Esophagus muscularis mucosa (tissue), 4 donors: ENCODE measurements at regions not wholly inside any gene's neighbourhood (a gene's known extent, or its start where the extent isn't known, plus 50 kb on each side); places are given as distances from the start of the nearest gene placed in this dataset.

ENCODE experiments used
- DNase-seq: peaks from one replicate; pipeline ENCODE4 v3.0.0-alpha.2; 2017; ENCODE audit errors: extremely low spot score
- H3K27ac ChIP-seq, 4 donors: fragments of 200-600 bp; sonication (generic); replicated peaks in 1 of 4; 1 replicate in 3 of 4; 2 replicates in 1 of 4; pipeline ENCODE4 v1.5.1; 2016 to 2019; ENCODE audit warnings: mild to moderate bottlenecking in 1 of 4
- H3K27me3 ChIP-seq, 4 donors: fragments of 200-600 bp; sonication (generic); one replicate each; pipeline versions ENCODE4 v1.5.1 to v1.6.0; 2016 to 2019
- H3K36me3 ChIP-seq, 4 donors: fragments of 200-600 bp; sonication (generic); one replicate each; pipeline ENCODE4 v1.5.1; 2016 to 2019
- H3K4me1 ChIP-seq, 4 donors: fragments of 200-600 bp; sonication (generic); one replicate each; pipeline ENCODE4 v1.5.1; 2016 to 2019
- H3K4me3 ChIP-seq, 4 donors: fragments of 200-600 bp; sonication (generic); 1 replicate in 2 of 4; 2 replicates in 2 of 4; pipeline ENCODE4 v1.5.1; 2016 to 2019; ENCODE audit warnings: mild to moderate bottlenecking in 4 of 4, moderate library complexity in 1 of 4
- H3K9me3 ChIP-seq, 4 donors: fragments of 200-600 bp; sonication (generic); 1 replicate in 3 of 4; 2 replicates in 1 of 4; pipeline ENCODE4 v1.5.1; 2016 to 2019
- EP300 ChIP-seq: sonication (generic); formaldehyde crosslinking; IDR thresholded peaks from one replicate; pipeline ENCODE4 v1.6.1; 2017; ENCODE audit warnings: antibody characterized with exemption
- POLR2A ChIP-seq: fragments of 450-650 bp; IDR thresholded peaks from one replicate; pipeline ENCODE4 v1.6.1; 2017; ENCODE audit warnings: antibody characterized with exemption, moderate library complexity, mild to moderate bottlenecking, low read depth
- POLR2AphosphoS5 ChIP-seq, 2 donors: sonication (generic); formaldehyde crosslinking; IDR thresholded peaks; one replicate each; pipeline ENCODE4 v1.6.1; 2017; ENCODE audit warnings: antibody characterized with exemption in 2 of 2
- WGBS: methylation state at CpG from one replicate; pipeline ENCODE4 v1.1.5; 2018; 5-methylcytosine and 5-hydroxymethylcytosine counted together
- intact Hi-C: fragments of 100-400 bp; cut with DNase I; formaldehyde crosslinking; loops from one replicate; pipeline ENCODE4 v1.15.1; 2023
- TF ChIP-seq, protein P1 (sequence below), 3 experiments: fragments of 200-600 bp in 2 of 3; fragments of 450-650 bp in 1 of 3; sonication (generic) in 2 of 3; IDR thresholded peaks; one replicate each; pipeline ENCODE4 v1.5.1; 2017 to 2019; ENCODE audit warnings: antibody characterized with exemption in 3 of 3, mild to moderate bottlenecking in 2 of 3, moderate library complexity in 1 of 3

DNA sequence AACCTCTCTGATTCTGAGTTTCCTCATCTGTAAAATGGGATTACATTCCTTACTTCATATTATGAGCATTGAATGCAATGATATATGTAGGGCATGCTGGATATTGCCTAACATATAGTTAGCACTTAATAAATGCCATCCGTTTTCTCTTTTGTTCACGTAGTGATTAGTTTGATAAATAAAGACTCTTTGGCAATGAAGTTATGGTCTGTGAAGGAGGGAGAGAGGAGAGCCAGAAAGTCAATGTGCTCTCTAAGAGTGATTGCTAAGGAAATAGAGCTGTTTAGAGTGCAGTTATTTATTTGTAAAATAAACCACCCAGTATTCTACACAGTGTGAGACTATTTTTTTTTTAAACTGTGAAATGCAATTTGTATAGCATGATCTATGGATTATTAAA, 207.9 kb upstream of the E2F8 start:
- no peak overlapping the region for H3K4me3 ChIP-seq
- no peak for DNase-seq
- 63% methylated on average over 2 of the region's 2 CpGs for WGBS
- TF ChIP-seq, protein P1, sequence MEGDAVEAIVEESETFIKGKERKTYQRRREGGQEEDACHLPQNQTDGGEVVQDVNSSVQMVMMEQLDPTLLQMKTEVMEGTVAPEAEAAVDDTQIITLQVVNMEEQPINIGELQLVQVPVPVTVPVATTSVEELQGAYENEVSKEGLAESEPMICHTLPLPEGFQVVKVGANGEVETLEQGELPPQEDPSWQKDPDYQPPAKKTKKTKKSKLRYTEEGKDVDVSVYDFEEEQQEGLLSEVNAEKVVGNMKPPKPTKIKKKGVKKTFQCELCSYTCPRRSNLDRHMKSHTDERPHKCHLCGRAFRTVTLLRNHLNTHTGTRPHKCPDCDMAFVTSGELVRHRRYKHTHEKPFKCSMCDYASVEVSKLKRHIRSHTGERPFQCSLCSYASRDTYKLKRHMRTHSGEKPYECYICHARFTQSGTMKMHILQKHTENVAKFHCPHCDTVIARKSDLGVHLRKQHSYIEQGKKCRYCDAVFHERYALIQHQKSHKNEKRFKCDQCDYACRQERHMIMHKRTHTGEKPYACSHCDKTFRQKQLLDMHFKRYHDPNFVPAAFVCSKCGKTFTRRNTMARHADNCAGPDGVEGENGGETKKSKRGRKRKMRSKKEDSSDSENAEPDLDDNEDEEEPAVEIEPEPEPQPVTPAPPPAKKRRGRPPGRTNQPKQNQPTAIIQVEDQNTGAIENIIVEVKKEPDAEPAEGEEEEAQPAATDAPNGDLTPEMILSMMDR (IDR thresholded peaks at IDR 0.05) = no peak
- no peak for TF ChIP-seq EP300
- no peak for TF ChIP-seq POLR2A
- TF ChIP-seq POLR2AphosphoS5 (IDR thresholded peaks at IDR 0.05) = no peak
- no peaks in the 10 kb centered on the region for H3K4me1 ChIP-seq
- no peaks in the 10 kb centered on the region for H3K36me3 ChIP-seq
- H3K27me3 ChIP-seq = peaks cover 0 to 12% (median 0%) of the 10 kb centered on the region in 4 donors
- H3K27ac ChIP-seq = no peak overlapping the region
- H3K9me3 ChIP-seq = no peaks in the 10 kb centered on the region
- intact Hi-C loops = no loop called here

DNA sequence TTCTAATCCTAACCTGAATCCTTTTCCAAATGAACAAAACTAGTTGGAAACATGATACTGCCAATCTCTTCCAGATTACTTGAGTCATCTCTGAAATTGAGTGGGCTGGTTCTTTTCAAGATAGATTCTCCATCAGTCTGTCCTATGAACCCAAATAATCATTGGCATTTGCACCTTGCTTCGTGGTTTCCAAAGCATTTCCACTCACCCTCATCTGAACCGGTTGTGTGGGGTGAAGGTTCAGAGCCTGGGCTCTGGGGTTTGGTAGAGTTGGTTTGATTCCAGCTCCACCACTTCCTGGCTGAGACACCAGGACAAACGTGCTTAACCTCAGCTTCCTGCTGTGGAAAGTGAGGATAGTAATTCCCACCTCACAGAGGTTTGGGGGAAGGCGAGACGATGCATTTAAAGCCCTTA, 206.4 kb upstream of the E2F8 start:
- Histone ChIP-seq H3K27me3 (peaks cover 0 to 12% (median 0%) of the 10 kb centered on the region in 4 donors), H3K4me3 (no peak overlapping the region), H3K36me3 (no peaks in the 10 kb centered on the region), H3K4me1 (no peaks in the 10 kb centered on the region), H3K9me3 (no peaks in the 10 kb centered on the region), H3K27ac (no peak overlapping the region)
- TF ChIP-seq POLR2AphosphoS5 (IDR thresholded peaks at IDR 0.05) (no peak), EP300 (no peak), POLR2A (no peak)
- TF ChIP-seq, protein P1 (IDR thresholded peaks at IDR 0.05) = no peak
- intact Hi-C loops = no loop called here
- DNase-seq = no peak
- WGBS = 57% methylated on average over 5 of the region's 5 CpGs

DNA sequence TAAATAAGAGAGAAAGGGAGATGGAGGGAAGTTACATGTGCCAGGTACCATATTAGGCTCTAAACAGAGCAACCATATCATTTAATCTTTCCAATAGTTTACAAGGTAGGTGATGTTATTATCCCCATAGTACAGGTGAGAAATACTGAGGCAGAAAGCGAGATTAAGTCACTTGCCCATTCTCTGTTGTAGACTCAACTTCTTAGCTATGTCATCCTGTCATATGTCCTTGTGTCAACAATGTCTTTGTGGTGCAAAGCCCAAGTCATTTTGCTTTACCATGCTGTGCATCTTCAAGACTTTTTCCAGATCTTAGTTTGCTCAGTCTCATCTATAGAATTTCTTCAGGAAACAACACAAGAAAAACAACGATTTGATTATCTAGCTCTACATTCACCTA, 205.0 kb upstream of the E2F8 start:
- H3K27me3 ChIP-seq = peaks cover 0 to 7% (median 0%) of the 10 kb centered on the region in 4 donors
- H3K4me3 ChIP-seq = no peak overlapping the region
- no peak for DNase-seq
- 47% methylated on average over 2 of the region's 2 CpGs for WGBS
- H3K4me1 ChIP-seq = peaks cover 0 to 7% (median 0%) of the 10 kb centered on the region in 4 donors
- H3K9me3 ChIP-seq = no peaks in the 10 kb centered on the region
- no peak overlapping the region for H3K27ac ChIP-seq
- no peaks in the 10 kb centered on the region for H3K36me3 ChIP-seq
- intact Hi-C loops = no loop called here
- TF ChIP-seq EP300 (no peak), POLR2A (no peak), POLR2AphosphoS5 (IDR thresholded peaks at IDR 0.05) (no peak)
- TF ChIP-seq, protein P1 (IDR thresholded peaks at IDR 0.05) = no peak

DNA sequence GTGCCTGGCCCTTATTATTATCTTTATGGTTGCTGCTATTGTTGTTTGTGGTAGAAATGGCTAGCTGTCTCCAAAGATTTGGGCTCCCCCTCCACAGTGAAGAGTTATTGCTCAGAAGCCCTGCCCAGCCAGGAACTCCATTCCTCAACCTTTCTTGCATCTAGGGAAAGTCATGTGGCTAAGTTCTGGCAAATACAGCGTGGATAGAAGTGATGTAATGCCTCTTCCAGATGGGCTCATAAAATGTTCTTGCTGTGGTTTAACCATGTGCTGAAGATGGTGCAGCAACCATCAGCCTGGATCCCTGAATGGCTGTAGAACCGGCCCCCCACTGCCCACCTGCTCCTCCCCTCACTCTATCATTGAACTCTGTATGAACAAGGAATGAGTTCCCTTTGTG, 203.5 kb upstream of the E2F8 start:
- 91% methylated on average over 2 of the region's 2 CpGs for WGBS
- H3K4me1 ChIP-seq = peaks cover 0 to 7% (median 0%) of the 10 kb centered on the region in 4 donors

More for the DNA sequence above, 203.5 kb upstream of the E2F8 start:
- H3K9me3 ChIP-seq = no peaks in the 10 kb centered on the region
- no peak overlapping the region for H3K27ac ChIP-seq
- no peak overlapping the region for H3K4me3 ChIP-seq
- no peaks in the 10 kb centered on the region for H3K36me3 ChIP-seq
- no peak for DNase-seq
- peaks cover 0 to 7% (median 0%) of the 10 kb centered on the region in 4 donors for H3K27me3 ChIP-seq
- TF ChIP-seq POLR2A = no peak
- no peak for TF ChIP-seq EP300
- TF ChIP-seq, protein P1 (IDR thresholded peaks at IDR 0.05) = no peak
- no peak for TF ChIP-seq POLR2AphosphoS5 (IDR thresholded peaks at IDR 0.05)
- intact Hi-C loops = no loop called here
